Spleen (tissue), 11 donors: ENCODE measurements at regions not wholly inside any gene's neighbourhood (a gene's known extent, or its start where the extent isn't known, plus 50 kb on each side); places are given as distances from the start of the nearest gene placed in this dataset.

Experiments
- DNase-seq: peaks from one replicate; pipeline ENCODE4 v3.0.0-alpha.2; 2020
- H3K27ac ChIP-seq, 8 donors: fragments of 200-600 bp; sonication (generic) in 7 of 8; 1 replicate in 4 of 8; 2 replicates in 4 of 8; pipeline versions ENCODE4 v1.5.0 to v1.8.0; 2016 to 2021; ENCODE audit warnings: inconsistent platforms in 4 of 8, mild to moderate bottlenecking in 4 of 8, moderate library complexity in 1 of 8
- H3K27me3 ChIP-seq, 7 donors: fragments of 200-600 bp; sonication (generic) in 6 of 7; replicated peaks in 1 of 7; 1 replicate in 4 of 7; 2 replicates in 3 of 7; pipeline versions ENCODE4 v1.5.0 to v1.8.0; 2016 to 2021; ENCODE audit warnings: inconsistent platforms in 3 of 7, mild to moderate bottlenecking in 1 of 7
- H3K36me3 ChIP-seq, 6 donors: fragments of 200-600 bp; sonication (generic) in 5 of 6; 1 replicate in 4 of 6; 2 replicates in 2 of 6; pipeline versions ENCODE4 v1.5.0 to v1.8.0; 2016 to 2021; ENCODE audit warnings: inconsistent platforms in 2 of 6
- H3K4me1 ChIP-seq, 6 donors: fragments of 200-600 bp; sonication (generic) in 5 of 6; 1 replicate in 3 of 6; 2 replicates in 3 of 6; pipeline versions ENCODE4 v1.5.0 to v1.8.0; 2016 to 2021; ENCODE audit warnings: inconsistent platforms in 3 of 6
- H3K4me3 ChIP-seq, 8 donors: fragments of 200-600 bp; sonication (generic) in 7 of 8; 1 replicate in 4 of 8; 2 replicates in 4 of 8; pipeline versions ENCODE4 v1.5.0 to v1.8.0; 2016 to 2021; ENCODE audit warnings: inconsistent platforms in 4 of 8, mild to moderate bottlenecking in 4 of 8, moderate library complexity in 2 of 8
- H3K9me3 ChIP-seq, 8 donors: fragments of 200-600 bp; sonication (generic) in 7 of 8; 1 replicate in 4 of 8; 2 replicates in 4 of 8; pipeline versions ENCODE4 v1.5.0 to v1.8.0; 2016 to 2021; ENCODE audit warnings: inconsistent platforms in 4 of 8
- POLR2A ChIP-seq, 3 donors: fragments of 450-650 bp; IDR thresholded peaks; one replicate each; pipeline ENCODE4 v1.5.1; 2017; ENCODE audit warnings: antibody characterized with exemption in 3 of 3, mild to moderate bottlenecking in 1 of 3
- POLR2AphosphoS5 ChIP-seq, 3 donors: sonication (generic); formaldehyde crosslinking; IDR thresholded peaks; one replicate each; pipeline ENCODE4 v1.5.1; 2017; ENCODE audit warnings: antibody characterized with exemption in 3 of 3
- WGBS, 5 donors: extraction: QIAGEN DNeasy Blood & Tissue Kit in 3 of 5; methylation state at CpG; one replicate each; pipeline versions ENCODE4 v1.1.5 to v1.1.7; 2013 to 2018; 5-methylcytosine and 5-hydroxymethylcytosine counted together
- intact Hi-C: fragments of 100-400 bp; cut with DNase I; formaldehyde crosslinking; loops from one replicate; pipeline ENCODE4 v1.15.0; 2023; ENCODE audit warnings: low total_unique reads
- TF ChIP-seq, protein P1 (sequence below), 11 experiments: fragments of 200-600 bp in 7 of 11; fragments of 450-650 bp in 4 of 11; sonication (generic) in 4 of 11; IDR thresholded peaks in 8 of 11; conservative IDR thresholded peaks in 3 of 11; 1 replicate in 7 of 11; 2 replicates in 4 of 11; pipeline versions ENCODE4 v1.4.0 to v1.8.0; 2016 to 2021; ENCODE audit warnings: antibody characterized with exemption in 11 of 11, inconsistent platforms in 4 of 11, mild to moderate bottlenecking in 1 of 11
- donor health status: healthy with polysubstance abuse.
- donor health status: DM: no; HTN: no; CAD: no; lungs with moderate emphysema.
- donor health status: DM: no; HTN: no; CAD: no.
- donor health status: Bipolar disorder and iron deficiency.
- donor health status: healthy.
- donor health status: DM: no; HTN: no; CAD: no.
- donor health status: DM: yes; HTN: yes; CAD: no.

DNA sequence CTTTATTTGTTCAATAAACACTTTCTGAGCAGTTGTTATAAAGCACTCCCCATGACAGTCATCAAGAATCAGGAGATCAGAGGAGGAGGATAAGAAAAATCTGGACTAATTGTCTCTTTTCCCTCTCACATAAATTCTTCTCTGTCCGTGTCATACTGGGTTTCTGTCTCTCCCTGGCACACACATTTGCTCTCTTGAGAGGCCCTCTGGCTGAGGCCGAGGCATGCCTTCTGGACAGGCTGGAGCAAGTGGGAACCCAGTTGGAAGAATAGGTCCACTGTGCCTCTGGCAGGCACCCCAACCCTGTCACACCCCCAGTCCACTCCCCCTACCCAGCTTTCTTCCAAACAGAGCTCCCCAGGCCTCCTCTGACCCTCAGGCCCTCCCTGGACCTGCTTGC, 315.8 kb downstream of the UACA start:
- Histone ChIP-seq H3K36me3 (no peaks in the 10 kb centered on the region), H3K9me3 (no peaks in the 10 kb centered on the region), H3K27me3 (peaks cover 0 to 61% (median 12%) of the 10 kb centered on the region in 7 donors), H3K27ac (peak overlapping the region in 2 of 8 donors; percentile 7 to 28), H3K4me3 (no peak overlapping the region), H3K4me1 (peaks cover 6 to 33% (median 15%) of the 10 kb centered on the region in 6 donors)
- intact Hi-C loops = no loop called here
- DNase-seq = no peak
- WGBS, 5 donors = 44 to 75% (median 63%) methylated on average over 2 of the region's 2 CpGs
- TF ChIP-seq POLR2AphosphoS5 (IDR thresholded peaks at IDR 0.05) (no peak), POLR2A (IDR thresholded peaks at IDR 0.05) (no peak)
- TF ChIP-seq, protein P1, sequence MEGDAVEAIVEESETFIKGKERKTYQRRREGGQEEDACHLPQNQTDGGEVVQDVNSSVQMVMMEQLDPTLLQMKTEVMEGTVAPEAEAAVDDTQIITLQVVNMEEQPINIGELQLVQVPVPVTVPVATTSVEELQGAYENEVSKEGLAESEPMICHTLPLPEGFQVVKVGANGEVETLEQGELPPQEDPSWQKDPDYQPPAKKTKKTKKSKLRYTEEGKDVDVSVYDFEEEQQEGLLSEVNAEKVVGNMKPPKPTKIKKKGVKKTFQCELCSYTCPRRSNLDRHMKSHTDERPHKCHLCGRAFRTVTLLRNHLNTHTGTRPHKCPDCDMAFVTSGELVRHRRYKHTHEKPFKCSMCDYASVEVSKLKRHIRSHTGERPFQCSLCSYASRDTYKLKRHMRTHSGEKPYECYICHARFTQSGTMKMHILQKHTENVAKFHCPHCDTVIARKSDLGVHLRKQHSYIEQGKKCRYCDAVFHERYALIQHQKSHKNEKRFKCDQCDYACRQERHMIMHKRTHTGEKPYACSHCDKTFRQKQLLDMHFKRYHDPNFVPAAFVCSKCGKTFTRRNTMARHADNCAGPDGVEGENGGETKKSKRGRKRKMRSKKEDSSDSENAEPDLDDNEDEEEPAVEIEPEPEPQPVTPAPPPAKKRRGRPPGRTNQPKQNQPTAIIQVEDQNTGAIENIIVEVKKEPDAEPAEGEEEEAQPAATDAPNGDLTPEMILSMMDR (IDR thresholded peaks at IDR 0.05 in 8 of 11, conservative IDR thresholded peaks at IDR 0.05 in 3 of 11) = no peak

DNA sequence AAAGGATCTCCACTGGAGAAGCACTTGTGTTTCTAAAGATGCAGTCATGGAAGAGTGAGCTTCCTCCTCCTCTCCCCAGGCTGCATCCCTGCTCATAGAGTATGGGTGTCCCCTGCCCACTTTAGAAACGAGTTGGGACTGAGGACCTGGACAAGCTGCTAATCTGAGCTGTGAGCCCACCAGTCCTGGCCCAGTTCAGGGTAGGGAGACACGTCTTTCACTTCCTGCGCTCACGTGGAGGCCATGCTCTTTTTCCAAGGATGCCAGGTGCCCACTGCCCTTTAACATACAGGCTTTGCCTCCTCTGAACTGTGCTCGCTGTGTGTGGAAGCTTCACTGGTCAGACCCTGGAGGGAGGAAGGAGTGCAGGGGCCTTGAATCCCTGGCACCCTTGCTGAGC, 316.3 kb downstream of the UACA start:
- TF ChIP-seq POLR2AphosphoS5 (IDR thresholded peaks at IDR 0.05) (no peak), POLR2A (IDR thresholded peaks at IDR 0.05) (no peak)
- TF ChIP-seq, protein P1 (IDR thresholded peaks at IDR 0.05 in 8 of 11, conservative IDR thresholded peaks at IDR 0.05 in 3 of 11) = no peak
- no peak overlapping the region for H3K27ac ChIP-seq
- no peak overlapping the region for H3K4me3 ChIP-seq
- H3K36me3 ChIP-seq = no peaks in the 10 kb centered on the region
- H3K9me3 ChIP-seq = no peaks in the 10 kb centered on the region
- peak; percentile 38 for DNase-seq
- intact Hi-C loops = no loop called here
- peaks cover 0 to 62% (median 12%) of the 10 kb centered on the region in 7 donors for H3K27me3 ChIP-seq
- 46 to 79% (median 74%) methylated on average over 4 to 5 of the region's 5 CpGs for WGBS, 5 donors
- H3K4me1 ChIP-seq = peaks cover 6 to 29% (median 15%) of the 10 kb centered on the region in 6 donors

DNA sequence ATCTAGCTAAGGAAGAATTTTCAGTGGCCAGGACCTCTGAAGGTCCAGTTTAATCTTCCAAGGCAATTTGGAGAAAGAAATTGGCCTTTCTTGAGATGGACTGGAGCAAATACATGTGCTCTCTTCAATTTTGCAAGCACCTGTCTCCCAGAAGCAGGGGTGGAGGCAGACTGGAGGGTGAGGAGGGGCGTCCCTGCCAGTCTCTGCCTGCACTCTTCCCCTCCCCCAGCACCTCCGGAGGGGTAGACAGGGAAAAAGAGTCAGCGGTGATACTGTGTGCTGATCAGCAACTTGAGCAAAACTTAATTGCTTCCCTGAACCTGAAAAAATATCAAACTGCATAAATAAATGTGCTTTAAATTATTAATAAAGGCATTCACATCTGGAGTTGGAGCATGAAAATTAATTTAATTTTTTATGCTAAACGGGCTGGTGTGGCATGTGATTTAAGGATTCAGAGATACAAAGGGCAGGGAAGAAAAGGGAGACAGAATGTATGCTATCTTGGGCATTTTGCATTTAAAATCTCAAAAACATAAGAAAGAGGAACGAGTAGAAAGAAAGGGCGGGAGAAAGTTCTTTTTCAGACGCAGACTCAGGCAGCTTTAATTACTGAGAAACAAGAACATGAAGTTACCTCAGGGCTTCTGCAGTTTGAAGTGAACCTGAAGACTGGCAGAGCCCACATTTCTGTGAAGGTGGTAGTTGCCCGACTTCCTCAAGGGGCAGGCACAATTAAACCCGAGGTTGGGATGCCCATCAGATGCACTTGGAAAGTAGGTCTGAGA, 319.7 kb downstream of the UACA start:
- peaks cover 6 to 18% (median 15%) of the 10 kb centered on the region in 6 donors for H3K4me1 ChIP-seq
- H3K9me3 ChIP-seq = no peaks in the 10 kb centered on the region
- H3K36me3 ChIP-seq = no peaks in the 10 kb centered on the region
- H3K27ac ChIP-seq = no peak overlapping the region
- intact Hi-C loops = no loop called here
- TF ChIP-seq, protein P1 (IDR thresholded peaks at IDR 0.05 in 8 of 11, conservative IDR thresholded peaks at IDR 0.05 in 3 of 11) = no peak
- TF ChIP-seq POLR2AphosphoS5 (IDR thresholded peaks at IDR 0.05) (no peak), POLR2A (IDR thresholded peaks at IDR 0.05) (no peak)
- H3K4me3 ChIP-seq = no peak overlapping the region
- DNase-seq = no peak
- 44 to 62% (median 48%) methylated on average over 9 of the region's 9 CpGs for WGBS, 5 donors
- peaks cover 0 to 37% (median 12%) of the 10 kb centered on the region in 7 donors for H3K27me3 ChIP-seq

DNA sequence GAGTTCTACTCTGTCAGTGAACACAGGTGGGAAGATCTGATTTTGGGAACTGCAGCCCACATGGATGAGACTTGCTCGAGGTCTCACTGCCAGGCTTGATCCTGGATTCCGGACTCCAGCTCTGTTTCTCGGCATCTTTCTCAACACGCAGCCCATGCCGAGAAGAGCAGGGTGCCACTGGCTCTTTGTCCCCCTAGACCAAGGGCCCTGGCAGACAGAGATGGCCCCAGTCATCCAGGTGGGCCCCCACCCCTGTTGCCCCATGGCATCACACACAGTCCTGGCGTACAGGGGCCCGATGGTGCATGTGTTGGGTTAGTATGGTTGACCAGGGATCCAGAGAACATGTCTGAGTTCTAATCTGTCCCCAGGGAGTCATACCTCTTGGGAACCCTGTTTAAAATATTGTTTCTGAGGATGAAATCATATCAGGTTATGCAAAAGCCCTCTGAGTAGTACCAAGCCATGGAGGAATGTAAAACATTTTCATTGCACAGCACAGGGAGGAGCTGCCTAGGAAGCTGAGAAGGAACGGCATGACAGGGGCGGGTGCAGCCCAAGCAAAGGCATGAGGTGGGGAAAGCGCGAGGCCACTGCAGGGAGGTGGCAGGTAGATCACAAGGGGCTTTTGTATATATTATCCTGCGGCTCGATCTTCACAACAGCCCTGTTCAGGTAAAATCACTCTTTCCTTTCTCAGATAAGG, 320.6 kb downstream of the UACA start:
- Histone ChIP-seq H3K27ac (no peak overlapping the region), H3K9me3 (no peaks in the 10 kb centered on the region), H3K36me3 (no peaks in the 10 kb centered on the region), H3K27me3 (peaks cover 0 to 28% (median 5%) of the 10 kb centered on the region in 7 donors), H3K4me3 (no peak overlapping the region), H3K4me1 (peaks cover under 1 to 9% (median 6%) of the 10 kb centered on the region in 6 donors)
- no peak for DNase-seq
- intact Hi-C loops = no loop called here
- WGBS, 5 donors = 81 to 85% (median 84%) methylated on average over 13 of the region's 13 CpGs
- TF ChIP-seq POLR2AphosphoS5 (IDR thresholded peaks at IDR 0.05) (no peak), POLR2A (IDR thresholded peaks at IDR 0.05) (no peak)
- TF ChIP-seq, protein P1 (IDR thresholded peaks at IDR 0.05 in 8 of 11, conservative IDR thresholded peaks at IDR 0.05 in 3 of 11) = no peak
